Lung (tissue), 11 donors: ENCODE measurements at regions not wholly inside any gene's neighbourhood (a gene's known extent, or its start where the extent isn't known, plus 50 kb on each side); places are given as distances from the start of the nearest gene placed in this dataset.
A peak's percentile ranks its signal among the peaks of the same experiment; 100 is the strongest.

Experiments used
- ATAC-seq: fragments of 200-7000 bp; cut with Tn5 transposase; one replicate; pipeline ENCODE4 v1.9.1; 2020; ENCODE audit warnings: moderate number of reproducible peaks; ENCODE audit not compliant: insufficient read depth, low FRiP score
- DNase-seq, 3 donors: peaks; one replicate each; pipeline ENCODE4 v3.0.0-alpha.2; 2013 to 2017
- H3K27ac ChIP-seq, 2 donors: one replicate each; pipeline ENCODE4 v1.5.1; 2013; ENCODE audit warnings: mild to moderate bottlenecking in 2 of 2, moderate library complexity in 2 of 2, control low read depth in 1 of 2, inconsistent platforms in 1 of 2, low read depth in 1 of 2, low read length in 1 of 2
- H3K27me3 ChIP-seq, 3 donors: one replicate each; pipeline ENCODE4 v1.5.1; 2013; ENCODE audit warnings: low read length in 2 of 3; ENCODE audit not compliant: control insufficient read depth in 3 of 3, insufficient read depth in 3 of 3
- H3K36me3 ChIP-seq, 4 donors: one replicate each; pipeline ENCODE4 v1.5.1; 2013; ENCODE audit warnings: low read length in 4 of 4, mild to moderate bottlenecking in 1 of 4, moderate library complexity in 1 of 4; ENCODE audit not compliant: control insufficient read depth in 4 of 4, insufficient read depth in 4 of 4
- H3K4me1 ChIP-seq, 5 donors: one replicate each; pipeline ENCODE4 v1.5.1; 2013; ENCODE audit warnings: low read length in 5 of 5, mild to moderate bottlenecking in 2 of 5, moderate library complexity in 1 of 5; ENCODE audit not compliant: control insufficient read depth in 5 of 5, insufficient read depth in 5 of 5
- H3K4me3 ChIP-seq: one replicate; pipeline ENCODE4 v1.5.1; 2013; ENCODE audit warnings: mild to moderate bottlenecking, control low read depth, moderate library complexity
- H3K9ac ChIP-seq, 2 donors: one replicate each; pipeline ENCODE4 v1.5.1; 2013; ENCODE audit warnings: low read length in 2 of 2, control low read depth in 1 of 2; ENCODE audit not compliant: insufficient read depth in 1 of 2
- H3K9me3 ChIP-seq, 4 donors: one replicate each; pipeline ENCODE4 v1.5.1; 2013; ENCODE audit warnings: low read length in 3 of 4, mild to moderate bottlenecking in 1 of 4, moderate library complexity in 1 of 4; ENCODE audit not compliant: control insufficient read depth in 4 of 4, insufficient read depth in 3 of 4
- WGBS, 2 donors: extraction: QIAGEN DNeasy Blood & Tissue Kit; methylation state at CpG; one replicate each; pipeline ENCODE4 v1.1.7; 2013; 5-methylcytosine and 5-hydroxymethylcytosine counted together
- TF ChIP-seq, protein P1 (sequence below): IDR thresholded peaks from 2 replicates; pipeline ENCODE4 v1.5.1; 2012; ENCODE audit warnings: mild to moderate bottlenecking; ENCODE audit errors: control extremely low read depth, extremely low read depth
- donor health status: control.
- donor health status: control.
- donor health status: Bipolar disorder and iron deficiency.
- donor health status: healthy.
- donor health status: DM: yes; HTN: yes; CAD: no.

DNA sequence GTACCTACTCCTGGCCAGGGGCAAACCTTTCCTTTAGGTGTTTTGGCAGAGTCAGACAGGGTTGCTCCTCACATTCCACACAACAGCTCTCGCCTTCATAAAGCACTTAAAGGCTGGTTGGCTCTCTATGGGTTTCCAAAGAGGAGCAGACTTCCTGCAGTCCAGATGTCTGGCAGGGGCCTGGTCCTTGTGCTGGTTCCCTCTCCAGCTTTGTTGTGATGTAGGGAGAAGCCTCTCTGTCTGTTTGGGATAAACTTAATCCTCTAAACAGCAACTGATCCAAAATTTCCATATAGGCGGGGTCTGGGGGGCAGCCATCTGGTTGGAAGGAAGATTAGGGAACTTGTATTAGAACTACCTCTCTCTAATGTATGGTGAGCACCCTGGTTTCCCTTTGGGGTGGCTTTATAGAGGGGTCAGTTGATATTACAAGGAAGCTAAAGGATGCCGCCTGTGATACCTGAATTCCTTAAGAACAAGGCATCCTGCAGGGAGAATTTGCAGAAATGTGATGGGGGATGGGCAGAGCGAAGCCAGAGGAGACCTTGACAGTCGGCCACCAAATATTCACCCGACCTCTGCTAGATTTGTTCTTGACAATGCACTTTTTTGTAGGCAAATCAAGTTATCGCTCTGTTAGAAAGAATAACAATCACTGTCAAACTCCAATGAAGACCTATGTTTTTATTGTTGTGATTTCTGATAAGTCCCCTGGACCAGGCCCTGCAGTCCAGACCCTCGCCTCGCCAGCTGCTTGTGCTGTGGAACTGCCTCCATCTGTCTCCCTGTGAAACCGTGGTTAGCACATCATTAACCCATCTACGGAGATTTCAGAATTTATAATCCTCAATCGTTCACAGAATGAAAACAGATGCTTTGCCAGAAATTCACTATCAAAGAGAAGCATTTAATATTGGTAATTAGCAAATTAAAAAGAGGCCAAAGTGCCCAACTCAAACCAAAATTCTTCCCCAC, 94.0 kb upstream of the RALGAPA2 start:
- ATAC-seq (no peak), DNase-seq (peak; percentile 19 to 77 (median 62))
- Histone ChIP-seq H3K27ac (no peak overlapping the region), H3K4me1 (peaks cover 0 to 19% (median 2%) of the 10 kb centered on the region in 5 donors), H3K9me3 (no peaks in the 10 kb centered on the region), H3K9ac (no peak overlapping the region), H3K4me3 (no peak overlapping the region), H3K27me3 (no peaks in the 10 kb centered on the region), H3K36me3 (no peaks in the 10 kb centered on the region)
- WGBS, 2 donors: 83 to 91% methylated on average over 12 of the region's 12 CpGs
- TF ChIP-seq, protein P1, sequence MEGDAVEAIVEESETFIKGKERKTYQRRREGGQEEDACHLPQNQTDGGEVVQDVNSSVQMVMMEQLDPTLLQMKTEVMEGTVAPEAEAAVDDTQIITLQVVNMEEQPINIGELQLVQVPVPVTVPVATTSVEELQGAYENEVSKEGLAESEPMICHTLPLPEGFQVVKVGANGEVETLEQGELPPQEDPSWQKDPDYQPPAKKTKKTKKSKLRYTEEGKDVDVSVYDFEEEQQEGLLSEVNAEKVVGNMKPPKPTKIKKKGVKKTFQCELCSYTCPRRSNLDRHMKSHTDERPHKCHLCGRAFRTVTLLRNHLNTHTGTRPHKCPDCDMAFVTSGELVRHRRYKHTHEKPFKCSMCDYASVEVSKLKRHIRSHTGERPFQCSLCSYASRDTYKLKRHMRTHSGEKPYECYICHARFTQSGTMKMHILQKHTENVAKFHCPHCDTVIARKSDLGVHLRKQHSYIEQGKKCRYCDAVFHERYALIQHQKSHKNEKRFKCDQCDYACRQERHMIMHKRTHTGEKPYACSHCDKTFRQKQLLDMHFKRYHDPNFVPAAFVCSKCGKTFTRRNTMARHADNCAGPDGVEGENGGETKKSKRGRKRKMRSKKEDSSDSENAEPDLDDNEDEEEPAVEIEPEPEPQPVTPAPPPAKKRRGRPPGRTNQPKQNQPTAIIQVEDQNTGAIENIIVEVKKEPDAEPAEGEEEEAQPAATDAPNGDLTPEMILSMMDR: no peak

DNA sequence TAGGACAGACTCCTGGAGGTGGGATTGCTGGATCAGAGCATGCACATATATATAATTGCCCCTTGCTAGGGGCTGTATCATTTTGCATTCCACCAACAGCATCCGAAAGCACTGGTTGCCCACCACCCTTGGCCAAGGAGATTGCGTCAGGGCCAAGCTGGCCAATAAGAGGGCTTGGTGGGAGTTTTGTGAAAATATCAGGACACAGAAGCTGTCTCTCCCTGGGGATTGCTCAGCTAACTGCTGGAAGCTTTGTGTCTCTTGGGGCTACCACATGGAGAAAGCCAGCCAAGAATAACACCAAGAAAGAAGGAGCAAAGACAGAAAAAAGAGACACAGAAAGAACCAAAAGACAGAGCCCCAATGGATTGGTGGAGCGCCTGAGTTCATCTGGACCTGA, 90.6 kb upstream of the RALGAPA2 start:
- peaks cover 0 to 22% (median 2%) of the 10 kb centered on the region in 5 donors for H3K4me1 ChIP-seq
- ATAC-seq (no peak), DNase-seq (no peak)
- H3K9ac ChIP-seq: no peak overlapping the region
- TF ChIP-seq, protein P1: no peak
- H3K27ac ChIP-seq: no peak overlapping the region
- H3K36me3 ChIP-seq: no peaks in the 10 kb centered on the region
- 90 to 100% methylated on average over 3 of the region's 3 CpGs for WGBS, 2 donors
- no peak overlapping the region for H3K4me3 ChIP-seq
- H3K9me3 ChIP-seq: no peaks in the 10 kb centered on the region
- H3K27me3 ChIP-seq: no peaks in the 10 kb centered on the region

DNA sequence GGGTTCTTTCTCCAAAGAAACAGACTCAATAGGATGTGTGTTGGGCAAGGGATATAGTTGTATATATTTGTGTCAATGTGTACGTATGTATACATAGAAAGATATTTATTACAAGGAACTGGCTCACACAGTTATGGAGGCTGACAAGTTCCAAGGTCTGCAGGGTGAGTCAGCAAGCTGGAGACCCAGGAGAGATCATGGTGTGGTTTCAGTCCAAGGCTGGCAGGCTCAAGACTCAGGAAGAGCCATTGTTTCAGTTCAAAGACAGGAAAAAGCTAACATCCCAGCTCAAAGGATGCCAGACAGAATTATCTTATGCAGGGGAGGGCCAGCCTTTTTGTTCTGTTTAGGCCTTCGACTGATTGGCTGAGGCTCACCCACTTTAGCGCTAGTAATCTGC, 89.9 kb upstream of the RALGAPA2 start:
- H3K36me3 ChIP-seq: no peaks in the 10 kb centered on the region
- WGBS, 2 donors: 71 to 86% methylated on average over 3 of the region's 3 CpGs
- H3K4me1 ChIP-seq: peaks cover 0 to 23% (median 2%) of the 10 kb centered on the region in 5 donors
- TF ChIP-seq, protein P1: no peak
- H3K27me3 ChIP-seq: no peaks in the 10 kb centered on the region
- peak in 1 of 3 donors; percentile 42 for DNase-seq
- H3K9ac ChIP-seq: no peak overlapping the region
- H3K27ac ChIP-seq: no peak overlapping the region
- H3K4me3 ChIP-seq: no peak overlapping the region
- H3K9me3 ChIP-seq: no peaks in the 10 kb centered on the region
- no peak for ATAC-seq
